Skeletal muscle tissue (tissue), 3 donors: ENCODE measurements at regions not wholly inside any gene's neighbourhood (a gene's known extent, or its start where the extent isn't known, plus 50 kb on each side); places are given as distances from the start of the nearest gene placed in this dataset.
A peak's percentile ranks its signal among the peaks of the same experiment; 100 is the strongest.

Experiments
- H3K27ac ChIP-seq: one replicate; pipeline ENCODE4 v1.7.0; 2013; ENCODE audit warnings: mild to moderate bottlenecking, low read depth, low read length, inconsistent platforms
- H3K27me3 ChIP-seq, 3 donors: one replicate each; pipeline ENCODE4 v1.7.0; 2013; ENCODE audit warnings: low read length in 3 of 3; ENCODE audit not compliant: control insufficient read depth in 3 of 3, insufficient read depth in 3 of 3
- H3K36me3 ChIP-seq, 3 donors: one replicate each; pipeline ENCODE4 v1.7.0; 2013; ENCODE audit warnings: low read length in 3 of 3; ENCODE audit not compliant: control insufficient read depth in 3 of 3, insufficient read depth in 3 of 3
- H3K4me1 ChIP-seq, 3 donors: one replicate each; pipeline ENCODE4 v1.7.0; 2013; ENCODE audit warnings: low read length in 3 of 3, mild to moderate bottlenecking in 3 of 3; ENCODE audit not compliant: control insufficient read depth in 3 of 3, insufficient read depth in 3 of 3
- H3K4me3 ChIP-seq, 3 donors: one replicate each; pipeline ENCODE4 v1.7.0; 2013; ENCODE audit warnings: low read length in 3 of 3
- H3K9ac ChIP-seq, 3 donors: one replicate each; pipeline ENCODE4 v1.7.0; 2013; ENCODE audit warnings: low read length in 3 of 3, mild to moderate bottlenecking in 3 of 3, moderate library complexity in 2 of 3, low read depth in 1 of 3
- H3K9me3 ChIP-seq, 3 donors: one replicate each; pipeline ENCODE4 v1.7.0; 2013; ENCODE audit warnings: low read length in 3 of 3; ENCODE audit not compliant: control insufficient read depth in 3 of 3
- donor health status: Osteomylitis.

DNA sequence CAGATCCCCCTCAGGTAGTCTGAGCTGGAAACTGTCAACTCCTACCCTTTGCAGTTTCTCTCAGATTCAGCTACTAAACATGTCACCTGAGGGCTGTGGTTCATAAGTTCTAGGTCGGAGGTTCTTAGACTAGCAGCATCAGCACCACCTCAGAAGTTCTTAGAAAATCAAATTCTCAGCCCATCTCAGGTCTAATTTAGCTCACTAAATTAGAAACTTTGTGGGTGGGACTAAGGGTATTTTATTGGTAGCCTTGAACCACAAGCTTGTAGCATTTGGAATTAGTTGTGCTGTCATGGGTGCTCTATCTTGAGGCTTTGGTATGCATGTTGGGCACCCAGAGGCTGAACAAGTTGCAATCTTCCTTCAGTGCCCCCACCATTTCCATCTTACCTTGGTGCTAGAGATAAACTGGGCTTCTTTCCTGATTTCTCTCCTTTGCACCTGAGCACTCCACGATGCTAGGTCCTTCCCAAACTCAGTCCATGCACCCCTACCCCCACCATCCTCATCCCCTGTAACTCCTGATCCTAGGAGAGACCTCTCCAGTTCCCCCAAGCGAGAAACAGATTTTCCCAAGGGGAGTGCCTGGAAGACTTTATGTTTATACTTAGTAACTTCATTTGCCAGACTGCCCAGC is 54.2 kb downstream of the S1PR1 start:
- no peaks in the 10 kb centered on the region for H3K36me3 ChIP-seq
- no peak overlapping the region for H3K9ac ChIP-seq
- peak overlapping the region; percentile 54 for H3K27ac ChIP-seq
- no peaks in the 10 kb centered on the region for H3K9me3 ChIP-seq
- no peak overlapping the region for H3K4me3 ChIP-seq
- H3K27me3 ChIP-seq, result peaks cover 0 to 3% (median 0%) of the 10 kb centered on the region in 3 donors
- H3K4me1 ChIP-seq, result no peaks in the 10 kb centered on the region

DNA sequence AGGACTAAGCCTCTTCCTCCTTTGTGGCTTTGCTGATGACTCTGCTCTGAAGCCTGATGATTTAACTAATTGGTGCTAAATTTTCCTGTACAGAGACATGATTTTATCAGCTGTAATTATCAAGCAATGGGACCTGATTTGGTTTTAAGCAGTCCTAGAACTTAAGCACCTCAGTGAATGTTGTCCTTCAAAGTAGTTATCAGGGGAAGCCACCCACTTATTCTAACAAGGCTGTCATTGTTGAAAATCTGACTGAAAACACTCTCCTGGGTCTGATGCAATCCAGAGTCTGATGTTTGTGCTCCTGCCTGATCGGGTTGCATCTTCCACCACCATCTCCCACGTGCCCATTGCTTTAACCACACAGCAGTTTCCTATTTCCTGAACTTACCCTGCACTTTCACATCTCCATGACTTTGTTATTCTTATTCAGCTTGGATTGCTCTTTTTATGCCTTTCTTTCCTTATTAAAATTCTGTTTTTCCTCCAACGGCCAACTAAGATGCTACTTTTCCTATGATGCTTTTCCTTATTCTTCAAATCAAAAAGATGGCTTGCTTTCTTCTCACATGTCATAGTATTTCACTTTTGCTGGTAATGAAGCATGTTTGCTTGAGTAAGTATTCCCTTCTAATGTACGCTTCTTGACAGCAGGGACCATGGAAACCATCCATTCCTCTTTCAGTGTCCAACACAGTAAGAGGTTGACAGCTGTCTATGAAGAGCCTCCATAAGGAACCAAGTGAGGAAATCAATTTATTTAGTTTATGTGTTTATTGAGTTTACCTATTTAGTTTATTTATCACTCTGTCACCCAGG is 55.0 kb downstream of the S1PR1 start:
- Histone ChIP-seq H3K9ac (no peak overlapping the region), H3K9me3 (no peaks in the 10 kb centered on the region), H3K4me3 (no peak overlapping the region), H3K27me3 (peaks cover 0 to 3% (median 0%) of the 10 kb centered on the region in 3 donors), H3K4me1 (no peaks in the 10 kb centered on the region), H3K36me3 (no peaks in the 10 kb centered on the region), H3K27ac (peak overlapping the region; percentile 54)

DNA sequence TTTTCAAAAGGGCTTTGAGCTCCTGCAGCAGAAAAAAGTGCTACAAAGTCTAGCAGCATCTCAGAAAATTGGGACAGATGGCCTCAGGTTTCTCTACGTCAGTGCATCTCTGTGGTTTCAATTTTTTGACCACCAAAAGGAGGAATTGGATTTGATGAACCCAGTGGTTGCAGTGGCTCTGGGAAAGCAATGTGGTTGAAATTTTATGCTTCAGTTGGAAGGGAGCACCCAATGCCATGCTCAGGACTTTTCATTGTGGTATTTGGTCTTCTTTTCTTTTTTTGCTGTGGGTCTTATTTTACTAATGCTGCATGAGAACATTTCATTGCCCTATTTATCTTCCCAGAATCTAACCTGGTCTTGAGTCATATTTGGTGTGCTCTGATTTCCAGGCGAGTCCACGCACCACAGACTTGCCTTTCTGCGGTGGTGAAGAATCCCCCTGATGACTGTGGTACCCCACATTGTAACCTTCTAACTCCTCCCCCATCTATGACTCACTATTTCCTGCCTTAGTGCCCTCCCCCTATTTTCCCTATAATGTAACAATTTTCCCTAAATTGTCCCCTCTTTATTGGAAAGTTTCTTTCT is 56.7 kb downstream of the S1PR1 start:
- Histone ChIP-seq H3K4me1 (no peaks in the 10 kb centered on the region), H3K27ac (no peak overlapping the region), H3K9ac (no peak overlapping the region), H3K27me3 (peaks cover 0 to 3% (median 0%) of the 10 kb centered on the region in 3 donors), H3K9me3 (no peaks in the 10 kb centered on the region), H3K4me3 (no peak overlapping the region), H3K36me3 (no peaks in the 10 kb centered on the region)

DNA sequence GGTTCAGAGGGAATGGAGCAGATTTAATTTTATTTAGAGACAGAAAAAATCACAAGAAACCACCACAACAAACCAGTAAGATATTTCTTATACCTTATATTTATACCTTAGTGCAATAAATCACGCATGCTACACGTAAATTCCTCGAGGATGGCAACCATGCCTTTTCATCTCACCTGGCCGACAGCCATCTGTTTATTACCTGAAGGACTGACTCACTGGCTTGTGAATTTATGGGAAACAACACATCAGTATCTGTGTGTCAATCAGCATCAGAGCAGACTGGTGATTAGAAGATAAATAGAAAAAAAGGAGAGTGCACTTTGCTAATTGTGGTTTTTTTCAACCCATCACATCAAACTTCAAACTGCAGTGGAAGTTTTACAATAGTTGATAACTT is 58.4 kb downstream of the S1PR1 start:
- H3K27me3 ChIP-seq, result peaks cover 0 to 3% (median 0%) of the 10 kb centered on the region in 3 donors
- no peak overlapping the region for H3K27ac ChIP-seq
- no peaks in the 10 kb centered on the region for H3K9me3 ChIP-seq

DNA sequence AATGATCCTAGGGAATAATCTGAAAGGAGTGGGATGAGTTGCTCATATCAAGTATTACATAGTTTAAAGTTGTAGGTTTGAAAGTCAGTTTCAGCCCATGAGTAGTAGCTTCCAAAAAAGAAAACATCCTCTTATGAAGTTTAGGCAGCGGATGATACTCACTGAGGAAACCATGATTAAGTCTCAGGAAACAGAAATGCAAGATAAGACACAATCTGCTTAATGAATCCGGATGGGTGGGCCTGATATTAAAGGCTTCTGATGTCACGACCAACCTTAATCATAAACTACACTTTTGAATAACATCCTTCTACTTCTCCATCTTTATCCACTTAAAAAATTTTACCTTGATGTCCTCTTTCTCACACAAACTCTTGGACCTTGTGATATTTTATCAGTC is 61.8 kb downstream of the S1PR1 start:
- H3K9ac ChIP-seq, result no peak overlapping the region

More for the DNA sequence above, 58.4 kb downstream of the S1PR1 start:
- Histone ChIP-seq H3K36me3 (no peaks in the 10 kb centered on the region), H3K4me3 (no peak overlapping the region), H3K4me1 (no peaks in the 10 kb centered on the region), H3K9ac (no peak overlapping the region)

DNA sequence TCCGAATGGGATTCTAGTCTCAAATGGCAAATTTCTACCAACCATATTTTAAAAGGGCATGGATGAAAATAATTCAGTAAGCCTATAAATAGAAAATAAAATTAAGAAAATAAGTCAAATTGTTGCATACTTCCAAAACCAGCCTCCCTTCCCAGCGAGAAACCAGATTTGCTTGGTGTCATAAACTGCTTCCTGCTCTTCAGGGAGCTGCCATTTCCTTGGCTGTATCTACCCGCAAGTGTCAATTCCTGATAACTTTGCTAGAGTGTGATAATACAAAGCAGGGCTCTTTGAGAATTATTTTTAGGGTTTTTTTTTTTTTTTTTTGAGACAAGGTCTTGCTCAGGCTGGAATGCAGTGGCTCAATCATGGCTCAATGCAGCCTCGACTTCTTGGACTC is 62.3 kb downstream of the S1PR1 start:
- H3K9ac ChIP-seq, result no peak overlapping the region
- no peak overlapping the region for H3K27ac ChIP-seq
- H3K4me1 ChIP-seq, result no peaks in the 10 kb centered on the region
- H3K27me3 ChIP-seq, result peaks cover 0 to 5% (median 0%) of the 10 kb centered on the region in 3 donors
- H3K9me3 ChIP-seq, result no peaks in the 10 kb centered on the region
- H3K36me3 ChIP-seq, result no peaks in the 10 kb centered on the region
- no peak overlapping the region for H3K4me3 ChIP-seq

More for the DNA sequence above, 61.8 kb downstream of the S1PR1 start:
- no peak overlapping the region for H3K27ac ChIP-seq
- no peaks in the 10 kb centered on the region for H3K36me3 ChIP-seq
- no peaks in the 10 kb centered on the region for H3K9me3 ChIP-seq
- H3K4me1 ChIP-seq, result no peaks in the 10 kb centered on the region
- peaks cover 0 to 3% (median 0%) of the 10 kb centered on the region in 3 donors for H3K27me3 ChIP-seq
- H3K4me3 ChIP-seq, result no peak overlapping the region

DNA sequence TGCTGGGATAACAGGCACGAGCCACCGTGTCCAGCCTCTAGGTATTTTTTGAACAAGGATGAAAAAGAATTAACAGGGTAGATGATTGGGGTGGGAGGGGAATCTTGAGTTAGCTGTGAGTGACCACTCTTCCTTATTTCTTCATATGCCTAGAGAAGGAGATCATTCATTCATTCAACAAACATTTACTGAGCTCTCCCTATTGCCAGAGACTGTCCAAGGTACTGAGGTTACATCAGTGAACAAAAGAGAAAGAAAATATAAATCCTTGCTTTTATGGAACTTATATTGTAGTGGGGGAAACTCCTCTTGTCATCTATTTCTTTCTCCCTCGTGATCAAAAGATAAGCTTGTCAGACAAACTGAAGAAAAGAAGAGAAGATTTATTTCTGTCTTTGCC is 62.9 kb downstream of the S1PR1 start:
- peaks cover 0 to 5% (median 0%) of the 10 kb centered on the region in 3 donors for H3K27me3 ChIP-seq
- no peaks in the 10 kb centered on the region for H3K4me1 ChIP-seq
- no peaks in the 10 kb centered on the region for H3K9me3 ChIP-seq
- no peak overlapping the region for H3K4me3 ChIP-seq
- H3K36me3 ChIP-seq, result no peaks in the 10 kb centered on the region
- H3K27ac ChIP-seq, result no peak overlapping the region
- no peak overlapping the region for H3K9ac ChIP-seq

DNA sequence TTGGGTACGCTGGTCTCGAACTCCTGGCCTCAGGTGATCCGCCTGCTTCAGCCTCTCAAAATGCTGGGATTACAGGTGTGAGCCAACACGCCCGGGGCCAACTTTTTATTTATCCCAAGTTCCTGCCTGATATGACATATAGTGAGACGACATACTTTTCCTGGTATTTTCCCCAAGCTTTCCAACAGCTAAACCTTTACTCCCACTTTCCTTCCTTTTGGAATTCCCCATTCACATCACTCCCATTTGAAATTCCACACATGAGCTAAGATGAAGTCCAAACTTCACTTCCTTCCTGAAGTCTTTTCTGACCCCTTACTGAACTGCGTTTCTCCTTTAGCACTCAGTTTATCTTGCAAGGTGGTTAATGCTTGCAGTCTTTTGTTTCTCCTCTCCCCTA is 64.1 kb downstream of the S1PR1 start:
- Histone ChIP-seq H3K9ac (no peak overlapping the region), H3K27me3 (peaks cover 0 to 2% (median 0%) of the 10 kb centered on the region in 3 donors), H3K36me3 (no peaks in the 10 kb centered on the region), H3K27ac (no peak overlapping the region), H3K9me3 (no peaks in the 10 kb centered on the region), H3K4me3 (no peak overlapping the region), H3K4me1 (no peaks in the 10 kb centered on the region)

DNA sequence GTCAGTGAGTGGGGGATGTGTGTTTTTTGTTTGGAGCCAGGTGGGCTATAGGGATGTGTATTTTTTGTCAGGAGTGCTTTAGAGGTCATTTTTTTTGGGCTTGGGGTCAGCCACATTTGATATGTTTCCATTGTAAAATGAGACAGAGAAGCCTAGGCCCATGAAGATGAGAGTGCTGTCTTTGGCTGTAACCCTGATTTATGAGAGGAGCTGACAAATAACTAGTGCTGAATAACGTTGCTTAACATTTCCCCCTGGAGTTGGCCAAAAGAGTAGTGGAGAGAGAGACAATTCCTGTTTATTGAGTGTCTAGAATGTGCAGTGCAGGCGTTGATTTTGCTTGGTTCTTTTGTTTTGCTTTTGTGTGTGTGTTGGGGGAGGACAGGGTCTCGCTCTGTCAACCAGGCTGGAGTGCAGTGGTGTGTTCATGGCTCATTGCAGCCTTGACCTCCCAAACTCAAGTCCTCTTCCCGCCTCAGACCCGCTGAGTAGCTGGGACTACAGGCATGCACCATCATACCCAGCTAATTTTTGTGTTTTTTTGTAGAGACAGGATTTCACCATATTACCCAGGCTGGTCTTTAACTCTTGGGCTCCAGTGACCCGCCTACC is 64.7 kb downstream of the S1PR1 start:
- Histone ChIP-seq H3K27ac (no peak overlapping the region), H3K4me3 (no peak overlapping the region), H3K27me3 (peaks cover 0 to 2% (median 0%) of the 10 kb centered on the region in 3 donors), H3K9ac (no peak overlapping the region), H3K9me3 (no peaks in the 10 kb centered on the region), H3K4me1 (no peaks in the 10 kb centered on the region), H3K36me3 (no peaks in the 10 kb centered on the region)
